ENCODE measurements at regions not wholly inside any gene's neighbourhood (a gene's known extent, or its start where the extent isn't known, plus 50 kb on each side); places are given as distances from the start of the nearest gene placed in this dataset.

- no peak overlapping the region for H3K27ac Mint-ChIP-seq (ENCODE audit: low read depth, unreplicated experiment)
Measured at GRCh38 chr2:146212602-146213001, 1632.2 kb upstream of the ACVR2A start.

GRCh38 chr2:146209842-146210275 lies 1635.0 kb upstream of the ACVR2A start:
- Mint-ChIP-seq H3K36me3 (ENCODE audit: insufficient read depth, unreplicated experiment) (no peaks in the 10 kb centered on the region), H3K27ac (ENCODE audit: low read depth, unreplicated experiment) (no peak overlapping the region), H3K9me3 (ENCODE audit: unreplicated experiment) (peaks cover 8% of the 10 kb centered on the region), H3K27me3 (ENCODE audit: insufficient read depth, unreplicated experiment) (no peaks in the 10 kb centered on the region), H3K4me3 (ENCODE audit: unreplicated experiment) (no peak overlapping the region), H3K4me1 (ENCODE audit: insufficient read depth, unreplicated experiment) (no peaks in the 10 kb centered on the region)
- no peak for DNase-seq (ENCODE audit: unreplicated experiment)
- BruUV-seq (replicated peaks), result no TSS peak
- intact Hi-C loops (cut with micrococcal nuclease), result no loop called here
- POLR2A ChIA-PET, result no interaction called here
- TF ChIP-seq, protein P1, sequence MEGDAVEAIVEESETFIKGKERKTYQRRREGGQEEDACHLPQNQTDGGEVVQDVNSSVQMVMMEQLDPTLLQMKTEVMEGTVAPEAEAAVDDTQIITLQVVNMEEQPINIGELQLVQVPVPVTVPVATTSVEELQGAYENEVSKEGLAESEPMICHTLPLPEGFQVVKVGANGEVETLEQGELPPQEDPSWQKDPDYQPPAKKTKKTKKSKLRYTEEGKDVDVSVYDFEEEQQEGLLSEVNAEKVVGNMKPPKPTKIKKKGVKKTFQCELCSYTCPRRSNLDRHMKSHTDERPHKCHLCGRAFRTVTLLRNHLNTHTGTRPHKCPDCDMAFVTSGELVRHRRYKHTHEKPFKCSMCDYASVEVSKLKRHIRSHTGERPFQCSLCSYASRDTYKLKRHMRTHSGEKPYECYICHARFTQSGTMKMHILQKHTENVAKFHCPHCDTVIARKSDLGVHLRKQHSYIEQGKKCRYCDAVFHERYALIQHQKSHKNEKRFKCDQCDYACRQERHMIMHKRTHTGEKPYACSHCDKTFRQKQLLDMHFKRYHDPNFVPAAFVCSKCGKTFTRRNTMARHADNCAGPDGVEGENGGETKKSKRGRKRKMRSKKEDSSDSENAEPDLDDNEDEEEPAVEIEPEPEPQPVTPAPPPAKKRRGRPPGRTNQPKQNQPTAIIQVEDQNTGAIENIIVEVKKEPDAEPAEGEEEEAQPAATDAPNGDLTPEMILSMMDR (IDR thresholded peaks at IDR 0.05; ENCODE audit: unreplicated experiment), result no peak
- CTCF ChIA-PET, result no interaction called here

More at GRCh38 chr2:146212602-146213001, 1632.2 kb upstream of the ACVR2A start:
- BruUV-seq (replicated peaks), result no TSS peak
- no peak for DNase-seq (ENCODE audit: unreplicated experiment)
- intact Hi-C loops (cut with micrococcal nuclease), result no loop called here
- H3K9me3 Mint-ChIP-seq (ENCODE audit: unreplicated experiment), result peaks cover 8% of the 10 kb centered on the region
- POLR2A ChIA-PET, result no interaction called here
- no peak overlapping the region for H3K4me3 Mint-ChIP-seq (ENCODE audit: unreplicated experiment)
- no peaks in the 10 kb centered on the region for H3K36me3 Mint-ChIP-seq (ENCODE audit: insufficient read depth, unreplicated experiment)
- CTCF ChIA-PET, result no interaction called here
- H3K27me3 Mint-ChIP-seq (ENCODE audit: insufficient read depth, unreplicated experiment), result no peaks in the 10 kb centered on the region
- TF ChIP-seq, protein P1 (IDR thresholded peaks at IDR 0.05; ENCODE audit: unreplicated experiment), result no peak
- no peaks in the 10 kb centered on the region for H3K4me1 Mint-ChIP-seq (ENCODE audit: insufficient read depth, unreplicated experiment)

GRCh38 chr2:146207901-146208300 lies 1636.9 kb upstream of the ACVR2A start:
- BruUV-seq (replicated peaks), result no TSS peak
- POLR2A ChIA-PET, result no interaction called here
- no peaks in the 10 kb centered on the region for H3K27me3 Mint-ChIP-seq (ENCODE audit: insufficient read depth, unreplicated experiment)
- H3K36me3 Mint-ChIP-seq (ENCODE audit: insufficient read depth, unreplicated experiment), result no peaks in the 10 kb centered on the region
- TF ChIP-seq, protein P1 (IDR thresholded peaks at IDR 0.05; ENCODE audit: unreplicated experiment), result no peak
- DNase-seq (ENCODE audit: unreplicated experiment), result no peak
- H3K4me1 Mint-ChIP-seq (ENCODE audit: insufficient read depth, unreplicated experiment), result no peaks in the 10 kb centered on the region
- H3K27ac Mint-ChIP-seq (ENCODE audit: low read depth, unreplicated experiment), result no peak overlapping the region
- no peak overlapping the region for H3K4me3 Mint-ChIP-seq (ENCODE audit: unreplicated experiment)
- intact Hi-C loops (cut with micrococcal nuclease), result no loop called here
- CTCF ChIA-PET, result no interaction called here
- peaks cover 8% of the 10 kb centered on the region for H3K9me3 Mint-ChIP-seq (ENCODE audit: unreplicated experiment)

- Mint-ChIP-seq H3K27ac (ENCODE audit: low read depth, unreplicated experiment) (no peak overlapping the region), H3K4me3 (ENCODE audit: unreplicated experiment) (no peak overlapping the region), H3K36me3 (ENCODE audit: insufficient read depth, unreplicated experiment) (no peaks in the 10 kb centered on the region), H3K9me3 (ENCODE audit: unreplicated experiment) (peaks cover 8% of the 10 kb centered on the region), H3K4me1 (ENCODE audit: insufficient read depth, unreplicated experiment) (no peaks in the 10 kb centered on the region), H3K27me3 (ENCODE audit: insufficient read depth, unreplicated experiment) (no peaks in the 10 kb centered on the region)
- ChIA-PET CTCF (no interaction called here), POLR2A (no interaction called here)
- DNase-seq (ENCODE audit: unreplicated experiment), result no peak
- TF ChIP-seq, protein P1 (IDR thresholded peaks at IDR 0.05; ENCODE audit: unreplicated experiment), result no peak
- BruUV-seq (replicated peaks), result no TSS peak
- intact Hi-C loops (cut with micrococcal nuclease), result no loop called here
Measured at GRCh38 chr2:146207417-146207816, 1637.4 kb upstream of the ACVR2A start.

All from MCF 10A (cell line).